Activated T-helper 9 cell treated with anti-CD3 and anti-CD28 coated beads, Interleukin-2, amount 50 U/mL, for 16 hours (primary cell): ENCODE measurements at regions not wholly inside any gene's neighbourhood (a gene's known extent, or its start where the extent isn't known, plus 50 kb on each side); places are given as distances from the start of the nearest gene placed in this dataset.
"Not testable (repeated sequence)": the region's sequence is repeated elsewhere in the genome, so short reads cannot be mapped to it uniquely, and the experiment has no call there.

Source experiments
- DNase-seq: peaks from one replicate; pipeline ENCODE4 v3.0.0-alpha.2; 2020; ENCODE audit warnings: low read depth

DNA sequence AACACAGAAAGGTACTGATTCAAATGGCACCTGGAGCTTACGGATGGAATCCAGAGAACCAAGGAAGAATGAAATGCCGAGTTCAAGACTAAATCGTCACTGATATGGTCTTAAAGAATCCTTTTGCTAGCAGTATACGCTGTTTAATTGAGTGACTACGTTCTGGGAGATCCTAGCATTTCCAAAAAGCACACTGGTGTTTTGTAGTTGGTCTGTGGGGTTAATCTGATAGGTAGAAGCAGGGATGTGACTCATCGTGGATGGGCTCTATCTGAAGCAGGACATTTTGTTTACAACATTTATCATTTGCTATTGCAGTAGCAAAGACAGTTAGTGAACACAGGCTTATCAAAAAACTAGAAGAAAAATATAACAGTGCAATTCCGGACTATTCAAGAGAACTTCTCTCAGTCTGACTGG lies 169.2 kb upstream of the HMGA2 start:
- DNase-seq = no peak

GRCh38 chr12:65656156-65656882 lies 168.0 kb upstream of the HMGA2 start:
- DNase-seq = no peak

- no peak for DNase-seq
Observed at GRCh38 chr12:65656891-65657351, 167.4 kb upstream of the HMGA2 start.

DNA sequence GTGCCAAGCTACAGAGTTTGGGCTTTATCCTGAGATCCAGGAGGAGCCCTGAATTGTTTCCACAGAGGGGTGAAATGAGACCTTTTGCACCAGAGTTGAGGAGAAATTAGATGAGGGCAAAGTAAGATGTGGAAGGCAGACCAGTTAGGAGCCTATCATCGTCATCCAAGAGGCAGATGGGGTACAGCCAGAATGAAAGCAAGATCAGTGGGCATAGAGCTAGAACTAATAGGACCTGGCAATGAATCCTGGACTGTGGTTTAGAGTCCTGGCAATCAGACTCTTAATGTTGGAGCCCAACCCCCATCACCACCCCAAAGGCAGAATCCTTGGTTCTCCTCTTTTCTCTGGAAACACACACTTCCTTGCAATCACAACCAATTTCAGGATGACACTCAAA lies 166.6 kb upstream of the HMGA2 start:
- no peak for DNase-seq

DNA sequence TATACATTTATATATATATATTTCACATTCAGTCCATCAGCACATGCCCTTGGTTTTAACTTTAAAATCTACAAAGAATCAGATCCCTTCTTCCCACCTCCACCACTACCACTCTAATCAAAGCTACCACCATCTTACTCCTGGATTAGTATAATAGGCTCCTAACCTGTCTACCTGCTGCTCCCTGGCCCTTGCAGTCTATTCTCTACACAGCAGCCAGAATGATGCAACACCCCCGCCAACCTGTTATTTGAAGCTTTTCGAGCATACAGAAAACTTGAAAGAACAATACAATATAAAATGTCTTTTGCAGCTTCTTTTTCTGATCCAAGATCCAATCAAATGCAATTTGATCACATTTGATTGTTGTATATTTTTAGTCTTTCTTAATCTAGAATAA lies 165.9 kb upstream of the HMGA2 start:
- DNase-seq = no peak

GRCh38 chr12:65659681-65660080 lies 164.6 kb upstream of the HMGA2 start:
- no peak for DNase-seq

DNA sequence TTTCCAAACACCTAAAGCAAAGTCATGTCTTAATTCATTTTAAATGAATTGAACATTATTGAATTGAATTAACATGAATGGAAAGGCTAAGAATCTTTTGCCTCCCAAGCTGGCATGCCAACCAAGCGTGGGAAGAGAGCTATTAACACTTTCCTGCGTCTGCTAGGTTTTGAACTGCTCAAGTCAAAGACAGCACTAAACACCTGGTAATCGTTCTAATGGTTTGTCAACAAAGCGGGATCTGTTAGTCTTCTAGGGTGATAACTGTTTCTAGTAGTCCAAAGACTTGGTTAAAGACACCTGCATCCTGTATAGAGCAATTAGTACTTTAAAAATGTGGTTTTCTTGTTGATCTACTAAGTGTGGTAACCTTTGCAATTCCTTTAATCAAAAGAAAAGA lies 164.2 kb upstream of the HMGA2 start:
- DNase-seq = no peak

- no peak for DNase-seq
Observed at GRCh38 chr12:65660836-65661235, 163.4 kb upstream of the HMGA2 start.

GRCh38 chr12:65662590-65662989 lies 161.7 kb upstream of the HMGA2 start:
- no peak for DNase-seq

DNA sequence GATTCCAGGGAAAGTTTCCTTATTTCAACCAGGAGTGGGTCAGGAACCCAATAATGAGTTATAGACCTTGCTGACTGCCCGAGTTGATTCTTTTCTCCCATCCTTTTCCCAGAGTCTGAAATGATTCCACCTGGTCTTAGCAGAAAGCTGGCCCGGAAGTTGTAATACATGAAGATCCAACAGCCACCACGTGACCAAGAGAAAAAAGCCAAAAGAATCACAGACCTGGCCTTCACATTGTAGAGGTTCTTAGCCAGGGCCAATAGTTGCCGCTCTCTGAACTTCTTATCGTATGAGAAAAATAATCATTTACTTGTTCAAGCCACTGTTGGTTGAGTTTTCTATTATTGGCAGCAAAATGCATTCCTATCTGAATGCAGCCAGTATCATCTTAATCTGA lies 161.2 kb upstream of the HMGA2 start:
- DNase-seq = no peak

- DNase-seq = no peak
Observed at GRCh38 chr12:65663648-65664047, 160.6 kb upstream of the HMGA2 start.

DNA sequence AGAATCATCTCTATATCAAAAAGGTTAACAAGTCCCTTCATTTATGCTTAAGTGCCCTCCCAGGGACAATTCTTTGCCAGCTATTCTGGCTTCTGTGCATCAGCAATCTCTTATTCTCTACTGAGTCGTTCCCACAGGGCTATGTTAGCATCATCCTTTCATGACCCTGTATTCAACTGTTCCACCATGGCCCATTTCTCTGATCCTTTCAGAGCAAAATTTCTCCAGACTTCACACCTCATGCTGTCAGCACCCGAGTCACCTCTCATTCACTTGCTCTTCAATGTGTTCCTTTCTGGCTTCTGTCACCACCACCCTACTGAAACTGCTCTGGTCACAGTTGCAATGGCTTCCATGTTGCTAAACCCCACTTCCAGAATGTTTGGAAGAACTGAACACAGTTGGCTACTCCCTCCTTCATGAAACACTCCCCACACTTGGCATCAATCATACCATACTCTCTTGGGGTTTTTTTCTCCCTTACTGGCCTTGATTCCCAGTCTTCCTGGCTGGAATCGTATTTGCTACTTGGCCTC lies 159.5 kb upstream of the HMGA2 start:
- no peak for DNase-seq

GRCh38 chr12:65665817-65666216 lies 158.5 kb upstream of the HMGA2 start:
- DNase-seq = no peak

- no peak for DNase-seq
Observed at GRCh38 chr12:65666876-65667275, 157.4 kb upstream of the HMGA2 start.

DNA sequence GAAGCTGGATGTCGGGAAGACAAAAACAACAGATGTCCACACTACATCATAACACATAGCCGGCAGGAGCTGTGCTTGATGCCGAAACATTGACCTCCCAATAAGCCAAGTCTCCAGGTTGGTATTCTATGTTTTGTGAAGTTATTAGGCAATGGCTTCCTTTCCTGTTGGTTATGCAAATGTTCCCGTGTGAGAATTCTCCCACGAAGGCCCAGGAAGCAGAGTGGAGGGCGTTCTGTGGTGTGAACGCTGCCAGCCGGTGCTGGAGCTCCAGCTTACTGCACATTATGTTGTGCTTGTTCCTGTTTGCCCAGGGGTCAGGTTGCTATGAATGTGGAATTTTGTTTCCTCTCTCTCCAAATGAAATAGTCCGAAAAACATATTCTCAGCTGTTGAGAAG lies 156.4 kb upstream of the HMGA2 start:
- no peak for DNase-seq

- no peak for DNase-seq
Observed at GRCh38 chr12:65668981-65669695, 155.1 kb upstream of the HMGA2 start.

DNA sequence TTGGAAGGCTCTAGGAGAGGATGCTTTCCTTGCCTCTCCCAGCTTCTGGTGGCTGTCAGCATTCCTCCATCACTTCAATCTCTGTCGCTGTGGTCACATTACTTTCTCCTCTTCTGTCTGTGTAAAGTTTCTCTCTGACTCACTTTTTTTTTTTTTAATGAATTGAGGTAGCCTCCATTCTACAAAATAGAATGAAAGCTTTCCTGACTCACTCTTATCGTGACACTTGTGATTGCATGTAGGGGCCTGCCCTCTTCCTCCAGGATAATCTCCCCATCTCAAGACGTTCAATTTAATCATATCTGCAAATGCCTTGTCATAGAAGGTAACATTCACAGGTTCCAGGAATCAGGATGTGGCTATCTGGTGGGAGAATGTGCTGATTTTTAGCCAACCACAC lies 153.5 kb upstream of the HMGA2 start:
- no peak for DNase-seq

DNA sequence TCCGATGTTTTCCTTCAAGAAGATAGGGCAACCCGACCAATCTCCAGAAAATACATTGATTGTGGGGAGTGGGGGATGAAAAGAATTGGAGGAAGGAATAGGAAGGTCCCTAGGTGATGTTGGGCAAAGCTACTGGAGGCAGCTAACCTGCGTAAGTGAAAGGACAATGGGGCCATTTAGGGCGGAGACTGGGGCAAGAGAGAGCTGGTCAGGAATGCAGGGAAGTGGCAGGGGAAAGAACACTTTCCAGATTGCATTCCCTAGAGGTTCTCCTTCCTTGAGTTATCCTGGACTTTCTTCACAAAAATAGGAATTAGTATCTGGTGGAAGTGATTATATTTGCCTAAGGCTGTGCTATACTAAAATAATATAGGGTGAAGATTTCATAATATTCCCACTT lies 151.8 kb upstream of the HMGA2 start:
- DNase-seq = no peak

- no peak for DNase-seq
Observed at GRCh38 chr12:65673156-65673690, 151.1 kb upstream of the HMGA2 start.

GRCh38 chr12:65673732-65674131 lies 150.6 kb upstream of the HMGA2 start:
- DNase-seq = no peak

GRCh38 chr12:65675141-65675621 lies 149.1 kb upstream of the HMGA2 start:
- DNase-seq = no peak

DNA sequence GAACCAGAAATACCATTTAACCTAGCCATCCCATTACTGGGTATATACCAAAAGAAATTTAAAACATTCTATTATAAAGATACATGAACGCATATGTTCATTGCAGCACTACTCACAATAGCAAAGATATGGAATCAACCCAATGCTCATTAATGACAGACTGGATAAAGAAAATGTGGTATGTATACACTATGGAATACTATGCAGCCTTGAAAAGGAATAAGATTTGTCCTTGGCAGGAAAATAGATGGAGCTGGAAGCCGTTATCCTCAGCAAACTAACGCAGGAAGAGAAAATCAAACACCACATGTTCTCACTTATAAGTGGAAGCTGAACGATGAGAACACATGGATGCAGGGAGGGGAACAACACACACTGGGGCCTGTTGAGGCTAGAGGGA lies 146.1 kb upstream of the HMGA2 start:
- DNase-seq = not testable (repeated sequence)

DNA sequence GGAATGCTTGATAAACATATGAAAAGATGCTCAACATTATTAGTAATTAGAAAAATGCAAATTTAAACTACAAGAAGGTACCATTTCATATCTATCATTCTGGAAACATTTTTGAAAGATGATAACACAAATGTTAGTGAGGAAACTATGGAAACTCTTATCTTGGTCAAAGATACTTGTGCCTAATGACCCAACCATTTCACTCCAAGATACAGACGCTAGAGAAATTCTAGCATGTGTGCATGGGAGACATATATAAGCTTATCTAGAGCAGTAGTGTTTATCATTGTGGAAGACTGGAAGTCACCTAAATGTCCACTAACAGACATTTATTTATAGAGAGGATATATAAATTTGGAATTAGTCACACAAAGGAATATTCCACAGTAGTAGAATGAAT lies 143.1 kb upstream of the HMGA2 start:
- DNase-seq = no peak
